ENCODE measurements at regions not wholly inside any gene's neighbourhood (a gene's known extent, or its start where the extent isn't known, plus 50 kb on each side); places are given as distances from the start of the nearest gene placed in this dataset.

GRCh38 chr12:105912882-105913678, 225.7 kb downstream of the NUAK1 start:
- no peaks in the 10 kb centered on the region for H3K9me3 Mint-ChIP-seq
- DNase-seq: no peak
- H3K27ac Mint-ChIP-seq: no peak overlapping the region
- H3K36me3 Mint-ChIP-seq (ENCODE audit: insufficient read depth): no peaks in the 10 kb centered on the region
- ATAC-seq (replicated peaks): no peak
- H3K4me3 Mint-ChIP-seq: no peak overlapping the region
- H3K4me1 Mint-ChIP-seq (ENCODE audit: low read depth in 2 of 2): no peaks in the 10 kb centered on the region
- peaks cover 0 to 4% of the 10 kb centered on the region in 2 donors for H3K27me3 Mint-ChIP-seq

- H3K9me3 Mint-ChIP-seq: no peaks in the 10 kb centered on the region
- H3K27me3 Mint-ChIP-seq: peaks cover 10 to 12% of the 10 kb centered on the region in 2 donors
- ATAC-seq (replicated peaks) (no peak), DNase-seq (no peak)
- no peak overlapping the region for H3K27ac Mint-ChIP-seq
- no peaks in the 10 kb centered on the region for H3K4me1 Mint-ChIP-seq (ENCODE audit: low read depth in 2 of 2)
- no peak overlapping the region for H3K4me3 Mint-ChIP-seq
- no peaks in the 10 kb centered on the region for H3K36me3 Mint-ChIP-seq (ENCODE audit: insufficient read depth)
Measured at GRCh38 chr12:105915997-105916759, 222.6 kb downstream of the NUAK1 start.

GRCh38 chr12:105916760-105917039, 222.1 kb downstream of the NUAK1 start:
- no peak for ATAC-seq (replicated peaks)
- no peak for DNase-seq
- Mint-ChIP-seq H3K27ac (no peak overlapping the region), H3K9me3 (no peaks in the 10 kb centered on the region), H3K4me3 (no peak overlapping the region), H3K36me3 (ENCODE audit: insufficient read depth) (no peaks in the 10 kb centered on the region), H3K27me3 (peaks cover 11 to 12% of the 10 kb centered on the region in 2 donors), H3K4me1 (ENCODE audit: low read depth in 2 of 2) (no peaks in the 10 kb centered on the region)

GRCh38 chr12:105920161-105920684, 218.5 kb downstream of the NUAK1 start:
- H3K27me3 Mint-ChIP-seq: peaks cover 12 to 26% of the 10 kb centered on the region in 2 donors
- ATAC-seq (replicated peaks) (no peak), DNase-seq (no peak)
- no peaks in the 10 kb centered on the region for H3K4me1 Mint-ChIP-seq (ENCODE audit: low read depth in 2 of 2)
- H3K36me3 Mint-ChIP-seq (ENCODE audit: insufficient read depth): no peaks in the 10 kb centered on the region
- H3K27ac Mint-ChIP-seq: no peak overlapping the region
- peaks cover 0 to 7% of the 10 kb centered on the region in 2 donors for H3K9me3 Mint-ChIP-seq
- H3K4me3 Mint-ChIP-seq: no peak overlapping the region

- no peaks in the 10 kb centered on the region for H3K36me3 Mint-ChIP-seq (ENCODE audit: insufficient read depth)
- DNase-seq (no peak), ATAC-seq (replicated peaks) (no peak)
- H3K27ac Mint-ChIP-seq: no peak overlapping the region
- H3K4me1 Mint-ChIP-seq (ENCODE audit: low read depth in 2 of 2): no peaks in the 10 kb centered on the region
- H3K27me3 Mint-ChIP-seq: peaks cover 12 to 26% of the 10 kb centered on the region in 2 donors
- no peak overlapping the region for H3K4me3 Mint-ChIP-seq
- peaks cover 0 to 7% of the 10 kb centered on the region in 2 donors for H3K9me3 Mint-ChIP-seq
Measured at GRCh38 chr12:105921055-105921454, 217.7 kb downstream of the NUAK1 start.

- peaks cover 0 to 7% of the 10 kb centered on the region in 2 donors for H3K9me3 Mint-ChIP-seq
- ATAC-seq (replicated peaks): no peak
Measured at GRCh38 chr12:105921872-105922669, 216.7 kb downstream of the NUAK1 start.

GRCh38 chr12:105922670-105923102, 216.1 kb downstream of the NUAK1 start:
- no peaks in the 10 kb centered on the region for H3K4me1 Mint-ChIP-seq (ENCODE audit: low read depth in 2 of 2)
- no peak overlapping the region for H3K27ac Mint-ChIP-seq
- no peak overlapping the region for H3K4me3 Mint-ChIP-seq
- H3K36me3 Mint-ChIP-seq (ENCODE audit: insufficient read depth): no peaks in the 10 kb centered on the region
- DNase-seq: no peak
- H3K27me3 Mint-ChIP-seq: peaks cover 9 to 26% of the 10 kb centered on the region in 2 donors
- no peak for ATAC-seq (replicated peaks)
- peaks cover 0 to 7% of the 10 kb centered on the region in 2 donors for H3K9me3 Mint-ChIP-seq

More at GRCh38 chr12:105921872-105922669, 216.7 kb downstream of the NUAK1 start:
- H3K36me3 Mint-ChIP-seq (ENCODE audit: insufficient read depth): no peaks in the 10 kb centered on the region
- H3K4me3 Mint-ChIP-seq: no peak overlapping the region
- no peaks in the 10 kb centered on the region for H3K4me1 Mint-ChIP-seq (ENCODE audit: low read depth in 2 of 2)
- peaks cover 12 to 26% of the 10 kb centered on the region in 2 donors for H3K27me3 Mint-ChIP-seq
- no peak overlapping the region for H3K27ac Mint-ChIP-seq
- DNase-seq: no peak

- H3K27me3 Mint-ChIP-seq: peaks cover 5 to 21% of the 10 kb centered on the region in 2 donors
- H3K9me3 Mint-ChIP-seq: peaks cover 0 to 7% of the 10 kb centered on the region in 2 donors
- H3K36me3 Mint-ChIP-seq (ENCODE audit: insufficient read depth): no peaks in the 10 kb centered on the region
- ATAC-seq (replicated peaks) (no peak), DNase-seq (no peak)
- no peak overlapping the region for H3K4me3 Mint-ChIP-seq
- no peak overlapping the region for H3K27ac Mint-ChIP-seq
- H3K4me1 Mint-ChIP-seq (ENCODE audit: low read depth in 2 of 2): no peaks in the 10 kb centered on the region
Measured at GRCh38 chr12:105924526-105925208, 214.1 kb downstream of the NUAK1 start.

- no peak overlapping the region for H3K27ac Mint-ChIP-seq
- H3K4me3 Mint-ChIP-seq: no peak overlapping the region
- DNase-seq (no peak), ATAC-seq (replicated peaks) (no peak)
- peaks cover 0 to 6% of the 10 kb centered on the region in 2 donors for H3K27me3 Mint-ChIP-seq
- no peaks in the 10 kb centered on the region for H3K4me1 Mint-ChIP-seq (ENCODE audit: low read depth in 2 of 2)
- peaks cover 0 to 5% of the 10 kb centered on the region in 2 donors for H3K9me3 Mint-ChIP-seq
- H3K36me3 Mint-ChIP-seq (ENCODE audit: insufficient read depth): no peaks in the 10 kb centered on the region
Measured at GRCh38 chr12:105927564-105927963, 211.2 kb downstream of the NUAK1 start.

GRCh38 chr12:105928436-105928835, 210.3 kb downstream of the NUAK1 start:
- ATAC-seq (replicated peaks): no peak
- H3K27me3 Mint-ChIP-seq: no peaks in the 10 kb centered on the region
- H3K27ac Mint-ChIP-seq: no peak overlapping the region
- no peak for DNase-seq
- no peaks in the 10 kb centered on the region for H3K9me3 Mint-ChIP-seq
- no peaks in the 10 kb centered on the region for H3K4me1 Mint-ChIP-seq (ENCODE audit: low read depth in 2 of 2)
- H3K36me3 Mint-ChIP-seq (ENCODE audit: insufficient read depth): no peaks in the 10 kb centered on the region
- H3K4me3 Mint-ChIP-seq: no peak overlapping the region

- Mint-ChIP-seq H3K27me3 (peaks cover 0 to 3% of the 10 kb centered on the region in 2 donors), H3K9me3 (no peaks in the 10 kb centered on the region), H3K4me1 (ENCODE audit: low read depth in 2 of 2) (peaks cover 0 to under 1% of the 10 kb centered on the region in 2 donors), H3K36me3 (ENCODE audit: insufficient read depth) (no peaks in the 10 kb centered on the region), H3K27ac (no peak overlapping the region), H3K4me3 (no peak overlapping the region)
- DNase-seq (no peak), ATAC-seq (replicated peaks) (no peak)
Measured at GRCh38 chr12:105929192-105929591, 209.6 kb downstream of the NUAK1 start.

GRCh38 chr12:105930557-105931503, 207.9 kb downstream of the NUAK1 start:
- ATAC-seq (replicated peaks) (no peak), DNase-seq (no peak)
- H3K9me3 Mint-ChIP-seq: no peaks in the 10 kb centered on the region
- no peaks in the 10 kb centered on the region for H3K36me3 Mint-ChIP-seq (ENCODE audit: insufficient read depth)
- peaks cover 5 to 6% of the 10 kb centered on the region in 2 donors for H3K4me1 Mint-ChIP-seq (ENCODE audit: low read depth in 2 of 2)
- H3K27me3 Mint-ChIP-seq: peaks cover 0 to 18% of the 10 kb centered on the region in 2 donors
- no peak overlapping the region for H3K27ac Mint-ChIP-seq
- no peak overlapping the region for H3K4me3 Mint-ChIP-seq

All from effector memory CD8-positive, alpha-beta T cell (primary cell).